ENCODE measurements at regions not wholly inside any gene's neighbourhood (a gene's known extent, or its start where the extent isn't known, plus 50 kb on each side); places are given as distances from the start of the nearest gene placed in this dataset.

DNA sequence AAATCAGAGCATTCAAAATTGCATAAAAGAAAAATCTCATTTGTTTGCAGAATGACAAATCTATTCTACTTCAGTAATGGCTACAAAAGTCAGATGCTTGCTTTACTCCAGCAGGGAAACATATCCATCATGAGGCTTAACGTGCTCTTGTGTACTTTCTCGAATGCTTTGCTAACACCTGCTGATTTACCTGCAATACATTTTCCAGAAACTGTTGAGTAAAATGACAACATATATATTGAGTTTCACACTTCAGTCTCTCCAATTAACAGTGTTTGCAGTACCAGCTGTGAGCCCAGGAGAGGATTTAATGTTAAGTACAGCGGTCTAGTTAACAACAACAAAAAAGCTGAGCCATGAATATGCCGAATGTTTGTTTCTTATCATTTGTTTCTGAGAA, 391.5 kb upstream of the SMC2 start:
- no peak overlapping the region for H2AFZ ChIP-seq (ENCODE audit: low read depth, low read length)
- no peaks in the 10 kb centered on the region for H3K36me3 ChIP-seq (ENCODE audit: insufficient read depth, low read length)
- H3K27me3 ChIP-seq (ENCODE audit: insufficient read depth, low read length): no peaks in the 10 kb centered on the region
- peaks cover 6% of the 10 kb centered on the region for H3K4me1 ChIP-seq (ENCODE audit: insufficient read depth, low read length)
- no peaks in the 10 kb centered on the region for H3K9me3 ChIP-seq (ENCODE audit: low read length)
- H3K4me3 ChIP-seq (ENCODE audit: low read length): no peak overlapping the region

DNA sequence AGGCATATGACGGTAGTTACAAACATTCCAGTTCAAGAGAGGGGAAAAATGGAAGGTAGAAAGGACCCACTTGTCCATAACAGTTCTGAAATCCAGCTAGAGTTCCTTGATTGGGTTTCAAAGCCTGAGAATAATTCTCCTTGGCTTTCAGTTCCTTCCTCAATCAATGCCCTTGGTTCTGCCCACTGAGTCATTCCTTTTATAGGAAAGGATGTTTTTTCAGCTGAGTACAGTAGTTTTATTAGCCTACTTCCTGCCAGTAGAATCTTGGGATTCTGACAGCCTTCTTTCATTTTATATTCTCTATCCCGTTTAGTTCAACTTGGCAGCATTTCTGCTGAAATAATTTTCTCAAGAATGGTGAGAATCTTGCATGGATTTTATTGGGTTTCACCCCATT, 386.9 kb upstream of the SMC2 start:
- Histone ChIP-seq H3K4me3 (ENCODE audit: low read length) (no peak overlapping the region), H3K36me3 (ENCODE audit: insufficient read depth, low read length) (no peaks in the 10 kb centered on the region), H3K9me3 (ENCODE audit: low read length) (no peaks in the 10 kb centered on the region), H2AFZ (ENCODE audit: low read depth, low read length) (no peak overlapping the region), H3K4me1 (ENCODE audit: insufficient read depth, low read length) (no peaks in the 10 kb centered on the region), H3K27me3 (ENCODE audit: insufficient read depth, low read length) (no peaks in the 10 kb centered on the region)

DNA sequence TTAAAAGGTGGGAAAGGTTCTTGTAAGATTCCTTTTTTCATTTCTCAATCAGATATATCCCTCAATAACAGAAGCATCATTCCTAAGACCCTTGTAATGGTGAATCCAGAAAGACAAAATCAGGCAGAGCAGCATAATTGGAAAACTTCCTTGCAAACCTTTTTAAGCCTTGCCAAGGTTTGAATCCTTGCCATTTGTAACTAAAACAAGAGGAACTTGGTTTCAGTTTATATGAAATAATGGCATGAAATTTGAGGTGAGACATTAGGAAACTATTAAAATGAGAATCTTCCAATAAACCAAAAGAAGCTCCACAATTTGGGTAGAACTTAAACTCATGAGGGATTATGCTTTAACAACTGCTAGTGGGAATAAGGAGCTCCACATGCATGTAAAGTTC, 384.7 kb upstream of the SMC2 start:
- H3K4me3 ChIP-seq (ENCODE audit: low read length): no peak overlapping the region
- no peak overlapping the region for H2AFZ ChIP-seq (ENCODE audit: low read depth, low read length)
- no peaks in the 10 kb centered on the region for H3K9me3 ChIP-seq (ENCODE audit: low read length)
- H3K27me3 ChIP-seq (ENCODE audit: insufficient read depth, low read length): no peaks in the 10 kb centered on the region
- H3K36me3 ChIP-seq (ENCODE audit: insufficient read depth, low read length): no peaks in the 10 kb centered on the region
- no peaks in the 10 kb centered on the region for H3K4me1 ChIP-seq (ENCODE audit: insufficient read depth, low read length)

DNA sequence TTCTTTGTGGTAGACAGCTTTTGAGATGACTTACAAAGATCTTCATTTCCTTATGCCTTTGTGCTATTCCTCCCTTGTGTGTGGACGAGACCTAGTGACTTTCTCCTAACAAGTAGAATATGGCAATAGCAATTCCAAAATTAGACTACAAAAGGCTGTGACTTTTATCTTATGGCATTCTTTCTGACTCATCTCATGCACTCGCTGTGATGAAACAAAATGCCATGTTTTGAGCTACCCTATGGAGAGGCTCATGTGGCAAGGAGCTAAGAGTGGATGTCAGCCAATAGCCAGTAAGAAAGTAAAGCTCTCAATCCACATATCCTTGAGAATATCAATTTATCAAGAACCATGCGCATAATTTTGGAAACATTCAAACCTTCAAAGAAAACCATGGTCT, 380.5 kb upstream of the SMC2 start:
- H3K4me3 ChIP-seq (ENCODE audit: low read length): no peak overlapping the region
- H3K4me1 ChIP-seq (ENCODE audit: insufficient read depth, low read length): no peaks in the 10 kb centered on the region
- H3K36me3 ChIP-seq (ENCODE audit: insufficient read depth, low read length): no peaks in the 10 kb centered on the region
- H3K9me3 ChIP-seq (ENCODE audit: low read length): no peaks in the 10 kb centered on the region
- no peaks in the 10 kb centered on the region for H3K27me3 ChIP-seq (ENCODE audit: insufficient read depth, low read length)
- H2AFZ ChIP-seq (ENCODE audit: low read depth, low read length): no peak overlapping the region

DNA sequence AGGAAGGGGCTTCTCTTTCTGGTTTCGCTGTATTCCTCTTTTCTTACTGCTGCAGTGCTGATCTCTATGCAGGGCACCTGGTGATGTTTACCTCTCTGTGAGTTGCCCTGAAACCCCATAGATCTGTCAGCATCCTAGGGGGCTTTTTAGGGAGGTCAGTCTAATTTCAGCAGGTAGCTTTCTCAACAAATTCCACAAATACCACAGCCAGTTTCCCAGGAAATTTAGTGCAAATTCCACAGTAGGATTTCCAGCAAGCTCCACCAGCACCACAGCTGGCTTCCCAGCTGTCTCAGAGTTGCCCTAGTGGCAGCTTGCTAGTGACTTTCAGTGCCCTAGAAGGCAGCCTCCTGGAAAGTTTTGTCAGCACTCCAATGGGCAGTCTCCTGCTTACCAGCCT, 379.1 kb upstream of the SMC2 start:
- Histone ChIP-seq H3K4me3 (ENCODE audit: low read length) (no peak overlapping the region), H3K4me1 (ENCODE audit: insufficient read depth, low read length) (no peaks in the 10 kb centered on the region), H3K9me3 (ENCODE audit: low read length) (no peaks in the 10 kb centered on the region), H3K36me3 (ENCODE audit: insufficient read depth, low read length) (no peaks in the 10 kb centered on the region), H3K27me3 (ENCODE audit: insufficient read depth, low read length) (no peaks in the 10 kb centered on the region), H2AFZ (ENCODE audit: low read depth, low read length) (no peak overlapping the region)

DNA sequence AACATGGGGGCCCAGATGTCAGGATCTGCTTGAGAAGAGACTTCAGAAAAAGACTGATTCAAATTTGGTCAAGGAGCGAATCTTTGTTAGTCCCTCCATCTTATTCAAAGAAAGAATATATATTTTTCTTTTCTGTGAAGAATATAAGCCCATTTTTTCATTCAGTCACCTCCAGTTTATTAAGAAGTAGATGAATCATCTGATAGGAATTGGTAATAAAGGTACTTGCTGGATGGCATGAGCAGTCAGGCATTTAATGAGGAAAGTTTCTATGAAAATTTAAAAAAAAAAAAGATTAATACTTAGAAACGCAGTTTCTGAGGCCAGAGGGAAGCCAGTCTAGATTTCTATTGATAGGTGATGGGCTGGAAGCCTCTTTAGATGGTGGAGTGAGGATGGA, 373.1 kb upstream of the SMC2 start:
- no peaks in the 10 kb centered on the region for H3K27me3 ChIP-seq (ENCODE audit: insufficient read depth, low read length)
- no peak overlapping the region for H2AFZ ChIP-seq (ENCODE audit: low read depth, low read length)
- H3K4me3 ChIP-seq (ENCODE audit: low read length): no peak overlapping the region
- H3K4me1 ChIP-seq (ENCODE audit: insufficient read depth, low read length): no peaks in the 10 kb centered on the region
- no peaks in the 10 kb centered on the region for H3K9me3 ChIP-seq (ENCODE audit: low read length)
- H3K36me3 ChIP-seq (ENCODE audit: insufficient read depth, low read length): no peaks in the 10 kb centered on the region

DNA sequence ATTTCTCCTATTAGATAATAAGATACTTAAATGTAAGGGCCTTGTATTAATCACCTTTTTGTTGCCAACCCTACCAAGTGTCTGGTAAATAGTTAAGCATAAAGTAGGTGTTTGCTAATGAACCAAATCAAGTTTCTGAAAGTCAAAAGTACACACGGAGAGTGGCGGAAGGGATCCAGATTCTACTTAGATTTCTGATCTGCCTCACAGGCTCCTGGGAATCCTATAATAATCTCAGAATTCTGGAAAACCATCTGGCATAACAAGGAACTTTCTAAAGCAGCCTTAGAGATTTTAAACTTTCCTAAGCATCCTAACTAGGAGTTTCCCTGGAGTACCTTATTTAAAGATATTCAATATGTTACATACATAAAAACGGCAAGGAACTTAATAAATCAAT, 363.2 kb upstream of the SMC2 start:
- Histone ChIP-seq H3K36me3 (ENCODE audit: insufficient read depth, low read length) (no peaks in the 10 kb centered on the region), H3K4me1 (ENCODE audit: insufficient read depth, low read length) (no peaks in the 10 kb centered on the region), H3K27me3 (ENCODE audit: insufficient read depth, low read length) (no peaks in the 10 kb centered on the region), H2AFZ (ENCODE audit: low read depth, low read length) (no peak overlapping the region), H3K4me3 (ENCODE audit: low read length) (no peak overlapping the region), H3K9me3 (ENCODE audit: low read length) (no peaks in the 10 kb centered on the region)

DNA sequence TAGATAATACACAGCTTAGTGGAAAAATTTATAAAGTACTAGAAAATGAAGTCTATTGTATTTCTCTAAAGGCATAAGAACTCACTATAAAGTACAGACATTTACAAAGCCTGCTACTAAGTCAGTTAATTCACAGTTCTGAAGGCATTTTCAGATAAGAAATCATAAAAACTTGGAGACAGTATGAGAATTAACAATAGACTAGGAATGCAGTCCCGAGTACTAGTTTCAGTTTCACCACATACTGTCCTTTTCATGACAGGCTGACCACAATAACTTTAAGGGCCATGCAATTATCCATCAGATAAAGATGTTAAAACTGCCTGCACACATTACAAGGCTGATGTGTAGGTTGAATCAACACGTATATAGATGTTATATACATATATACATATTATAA, 362.6 kb upstream of the SMC2 start:
- H3K27me3 ChIP-seq (ENCODE audit: insufficient read depth, low read length): no peaks in the 10 kb centered on the region
- no peaks in the 10 kb centered on the region for H3K9me3 ChIP-seq (ENCODE audit: low read length)
- no peak overlapping the region for H2AFZ ChIP-seq (ENCODE audit: low read depth, low read length)
- H3K4me3 ChIP-seq (ENCODE audit: low read length): no peak overlapping the region
- H3K36me3 ChIP-seq (ENCODE audit: insufficient read depth, low read length): no peaks in the 10 kb centered on the region
- H3K4me1 ChIP-seq (ENCODE audit: insufficient read depth, low read length): no peaks in the 10 kb centered on the region

DNA sequence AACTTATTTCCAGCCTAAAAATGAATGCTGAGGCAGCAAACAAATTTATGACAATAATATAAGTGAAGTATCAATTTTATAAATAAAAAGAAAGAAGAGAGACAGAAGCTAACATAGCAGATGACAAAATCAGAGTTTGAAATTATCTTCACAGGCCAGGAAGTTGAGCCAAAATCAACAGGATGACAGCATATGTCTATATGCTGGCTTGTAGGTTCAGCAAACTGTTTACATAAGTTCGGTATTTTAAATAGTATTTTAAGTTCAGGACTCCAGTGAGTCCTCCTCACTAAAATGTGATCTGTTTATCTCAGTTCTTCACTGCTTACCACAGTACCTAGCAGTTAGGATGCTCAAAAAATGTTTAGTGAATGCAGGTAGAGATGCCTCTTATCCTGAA, 359.6 kb upstream of the SMC2 start:
- Histone ChIP-seq H3K36me3 (ENCODE audit: insufficient read depth, low read length) (no peaks in the 10 kb centered on the region), H3K9me3 (ENCODE audit: low read length) (no peaks in the 10 kb centered on the region), H3K4me1 (ENCODE audit: insufficient read depth, low read length) (no peaks in the 10 kb centered on the region), H2AFZ (ENCODE audit: low read depth, low read length) (no peak overlapping the region), H3K4me3 (ENCODE audit: low read length) (no peak overlapping the region), H3K27me3 (ENCODE audit: insufficient read depth, low read length) (no peaks in the 10 kb centered on the region)

DNA sequence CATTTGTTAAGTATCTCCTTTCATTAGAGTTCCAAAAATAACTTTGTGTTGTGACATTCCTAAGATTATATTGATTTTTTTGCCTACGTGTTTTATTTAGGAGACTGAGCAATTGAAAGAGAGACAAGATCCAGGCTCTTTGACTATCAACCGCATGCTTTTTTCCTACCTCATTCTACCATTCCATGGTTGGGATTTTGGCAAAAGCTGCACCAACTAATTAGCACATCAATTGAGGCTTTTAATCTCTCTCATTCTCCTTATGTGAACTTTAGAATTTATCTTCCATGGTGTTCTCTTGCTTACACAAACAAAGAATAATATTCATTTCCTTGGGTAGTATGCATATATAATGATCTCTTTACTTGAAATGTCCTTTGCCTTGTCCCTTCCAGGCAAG, 338.7 kb upstream of the SMC2 start:
- Histone ChIP-seq H3K4me3 (ENCODE audit: low read length) (no peak overlapping the region), H3K4me1 (ENCODE audit: insufficient read depth, low read length) (no peaks in the 10 kb centered on the region), H3K27me3 (ENCODE audit: insufficient read depth, low read length) (no peaks in the 10 kb centered on the region), H2AFZ (ENCODE audit: low read depth, low read length) (no peak overlapping the region), H3K36me3 (ENCODE audit: insufficient read depth, low read length) (no peaks in the 10 kb centered on the region), H3K9me3 (ENCODE audit: low read length) (no peaks in the 10 kb centered on the region)

DNA sequence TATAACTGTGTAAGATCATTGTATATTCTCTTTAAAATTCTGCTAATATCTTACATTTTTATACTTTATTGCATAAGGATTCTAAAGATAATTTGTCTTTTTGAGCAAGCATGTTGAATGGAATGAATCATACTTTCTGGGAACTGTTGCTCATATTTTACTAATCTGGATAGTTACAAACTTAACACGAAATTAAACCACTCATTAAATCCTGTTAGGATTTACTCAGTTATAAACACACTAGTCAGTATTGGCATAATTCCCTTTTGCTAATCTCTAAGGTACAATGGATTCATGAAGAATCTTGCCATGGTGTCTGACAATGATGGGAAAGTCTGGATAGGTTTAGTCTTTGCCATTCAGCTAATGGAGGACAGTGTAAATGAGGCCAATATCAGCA, 338.1 kb upstream of the SMC2 start:
- no peaks in the 10 kb centered on the region for H3K36me3 ChIP-seq (ENCODE audit: insufficient read depth, low read length)
- no peaks in the 10 kb centered on the region for H3K4me1 ChIP-seq (ENCODE audit: insufficient read depth, low read length)
- no peaks in the 10 kb centered on the region for H3K27me3 ChIP-seq (ENCODE audit: insufficient read depth, low read length)
- H2AFZ ChIP-seq (ENCODE audit: low read depth, low read length): no peak overlapping the region
- H3K9me3 ChIP-seq (ENCODE audit: low read length): no peaks in the 10 kb centered on the region
- H3K4me3 ChIP-seq (ENCODE audit: low read length): no peak overlapping the region

DNA sequence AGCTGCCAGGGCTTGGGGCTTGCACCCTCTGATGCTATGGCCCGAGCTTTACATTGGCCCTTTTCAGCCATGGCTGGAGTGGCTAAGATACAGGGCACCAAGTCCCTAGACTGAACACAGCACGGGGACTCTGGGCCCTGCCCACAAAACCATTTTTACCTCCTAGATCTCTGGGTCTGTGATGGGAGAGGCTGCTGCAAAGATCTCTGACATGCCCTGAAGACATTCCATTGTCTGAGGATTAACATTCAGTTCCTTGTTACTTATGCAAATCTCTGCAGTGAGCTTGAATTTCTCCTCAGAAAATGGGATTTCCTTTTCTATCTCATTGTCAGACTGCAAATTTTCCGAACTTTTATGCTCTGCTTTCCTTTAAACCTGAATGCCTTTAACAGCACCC, 337.0 kb upstream of the SMC2 start:
- no peaks in the 10 kb centered on the region for H3K4me1 ChIP-seq (ENCODE audit: insufficient read depth, low read length)
- H2AFZ ChIP-seq (ENCODE audit: low read depth, low read length): no peak overlapping the region
- no peak overlapping the region for H3K4me3 ChIP-seq (ENCODE audit: low read length)
- H3K9me3 ChIP-seq (ENCODE audit: low read length): no peaks in the 10 kb centered on the region
- no peaks in the 10 kb centered on the region for H3K36me3 ChIP-seq (ENCODE audit: insufficient read depth, low read length)
- no peaks in the 10 kb centered on the region for H3K27me3 ChIP-seq (ENCODE audit: insufficient read depth, low read length)

DNA sequence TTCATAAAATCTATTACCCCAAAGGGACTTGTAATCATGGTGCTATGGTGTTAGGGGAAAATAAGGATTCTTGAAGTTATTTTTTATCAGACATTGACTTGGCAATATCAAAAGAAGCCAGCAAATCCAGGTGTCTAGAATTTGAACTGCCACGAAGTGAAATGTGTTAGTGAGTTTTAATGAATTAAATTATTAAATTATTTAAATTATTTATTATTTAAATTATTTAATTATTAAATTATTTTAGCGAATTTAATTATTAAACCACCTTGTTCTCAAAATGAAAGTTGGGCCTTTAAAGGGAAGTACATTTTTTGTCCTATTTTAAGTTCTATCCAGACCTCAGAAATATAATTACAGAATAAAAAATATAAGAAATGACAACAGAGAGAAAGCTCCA, 332.6 kb upstream of the SMC2 start:
- Histone ChIP-seq H3K9me3 (ENCODE audit: low read length) (no peaks in the 10 kb centered on the region), H3K27me3 (ENCODE audit: insufficient read depth, low read length) (no peaks in the 10 kb centered on the region), H3K36me3 (ENCODE audit: insufficient read depth, low read length) (no peaks in the 10 kb centered on the region), H3K4me1 (ENCODE audit: insufficient read depth, low read length) (no peaks in the 10 kb centered on the region), H2AFZ (ENCODE audit: low read depth, low read length) (no peak overlapping the region), H3K4me3 (ENCODE audit: low read length) (no peak overlapping the region)

DNA sequence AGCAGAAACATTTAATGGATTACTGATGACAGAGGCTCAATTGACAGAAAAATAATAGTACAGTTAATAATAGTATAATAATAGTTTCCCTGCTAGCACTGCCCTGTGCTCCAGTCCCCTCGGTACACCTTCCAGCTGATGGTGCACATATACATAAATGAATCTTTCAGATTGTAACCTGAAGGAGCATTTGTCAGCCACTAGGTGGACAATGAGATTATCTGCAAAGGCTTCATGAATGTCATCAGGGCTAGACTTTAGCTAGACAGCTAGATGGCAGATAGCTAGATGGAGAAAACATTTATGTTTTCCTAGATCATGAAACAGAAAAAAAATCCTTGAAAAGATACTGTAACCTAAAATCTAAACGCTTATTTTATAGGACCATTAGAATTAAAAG, 304.4 kb upstream of the SMC2 start:
- H2AFZ ChIP-seq (ENCODE audit: low read depth, low read length): no peak overlapping the region
- H3K27me3 ChIP-seq (ENCODE audit: insufficient read depth, low read length): no peaks in the 10 kb centered on the region
- no peak overlapping the region for H3K4me3 ChIP-seq (ENCODE audit: low read length)
- H3K9me3 ChIP-seq (ENCODE audit: low read length): no peaks in the 10 kb centered on the region
- no peaks in the 10 kb centered on the region for H3K4me1 ChIP-seq (ENCODE audit: insufficient read depth, low read length)
- no peaks in the 10 kb centered on the region for H3K36me3 ChIP-seq (ENCODE audit: insufficient read depth, low read length)

Measured in neuron (in vitro differentiated cells).